ENCODE measurements at regions not wholly inside any gene's neighbourhood (a gene's known extent, or its start where the extent isn't known, plus 50 kb on each side); places are given as distances from the start of the nearest gene placed in this dataset.

DNA sequence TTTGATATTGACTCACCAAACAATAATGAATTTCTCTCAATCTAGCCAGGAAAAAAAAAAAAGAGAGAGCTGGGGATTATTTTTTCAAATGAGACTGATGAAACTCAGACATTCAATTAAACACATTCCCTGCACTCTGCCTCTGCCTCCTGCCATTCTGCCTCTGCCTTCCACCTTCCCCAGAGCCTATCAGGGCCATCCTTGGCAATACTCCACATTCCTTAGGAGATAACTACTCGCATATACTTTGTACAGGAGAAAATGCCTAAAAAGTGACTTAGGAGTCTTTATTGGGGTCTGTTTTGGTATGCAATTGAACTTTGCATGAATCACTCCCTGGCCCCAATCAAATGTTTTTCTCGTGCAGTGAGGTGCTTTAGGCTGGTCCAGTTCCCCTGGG lies 246.6 kb upstream of the PLET1 start:
- DNase-seq (no peak), ATAC-seq (no peak)
- H3K27ac ChIP-seq = no peak overlapping the region
- no peaks in the 10 kb centered on the region for H3K36me3 ChIP-seq
- H3K9me3 ChIP-seq = no peaks in the 10 kb centered on the region
- no peaks in the 10 kb centered on the region for H3K4me1 ChIP-seq
- intact Hi-C loops (cut with DNase I) = no loop called here
- TF ChIP-seq, protein P1, sequence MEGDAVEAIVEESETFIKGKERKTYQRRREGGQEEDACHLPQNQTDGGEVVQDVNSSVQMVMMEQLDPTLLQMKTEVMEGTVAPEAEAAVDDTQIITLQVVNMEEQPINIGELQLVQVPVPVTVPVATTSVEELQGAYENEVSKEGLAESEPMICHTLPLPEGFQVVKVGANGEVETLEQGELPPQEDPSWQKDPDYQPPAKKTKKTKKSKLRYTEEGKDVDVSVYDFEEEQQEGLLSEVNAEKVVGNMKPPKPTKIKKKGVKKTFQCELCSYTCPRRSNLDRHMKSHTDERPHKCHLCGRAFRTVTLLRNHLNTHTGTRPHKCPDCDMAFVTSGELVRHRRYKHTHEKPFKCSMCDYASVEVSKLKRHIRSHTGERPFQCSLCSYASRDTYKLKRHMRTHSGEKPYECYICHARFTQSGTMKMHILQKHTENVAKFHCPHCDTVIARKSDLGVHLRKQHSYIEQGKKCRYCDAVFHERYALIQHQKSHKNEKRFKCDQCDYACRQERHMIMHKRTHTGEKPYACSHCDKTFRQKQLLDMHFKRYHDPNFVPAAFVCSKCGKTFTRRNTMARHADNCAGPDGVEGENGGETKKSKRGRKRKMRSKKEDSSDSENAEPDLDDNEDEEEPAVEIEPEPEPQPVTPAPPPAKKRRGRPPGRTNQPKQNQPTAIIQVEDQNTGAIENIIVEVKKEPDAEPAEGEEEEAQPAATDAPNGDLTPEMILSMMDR (IDR thresholded peaks at IDR 0.05) = no peak
- H3K27me3 ChIP-seq (ENCODE audit: low read depth) = no peaks in the 10 kb centered on the region
- H3K4me3 ChIP-seq = no peak overlapping the region

DNA sequence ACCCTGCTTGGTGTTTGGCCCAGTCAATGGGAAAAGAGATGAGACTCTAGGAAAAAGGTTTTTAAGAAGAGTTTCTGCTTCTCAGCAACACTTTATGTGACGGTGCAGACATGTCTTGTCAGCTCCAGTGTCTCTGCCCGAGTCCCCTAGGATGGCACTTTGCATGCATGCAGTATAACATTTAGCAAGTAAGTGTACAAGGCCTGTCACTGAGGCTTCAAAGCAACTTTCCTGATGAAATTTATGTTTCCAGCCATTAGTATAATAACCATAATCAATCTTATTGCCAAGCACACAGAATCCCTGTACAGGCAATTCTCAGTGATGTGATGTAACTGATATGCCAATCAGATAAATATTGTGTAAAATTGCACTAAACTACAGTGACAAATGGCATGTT lies 248.1 kb upstream of the PLET1 start:
- no peaks in the 10 kb centered on the region for H3K27me3 ChIP-seq (ENCODE audit: low read depth)
- no peaks in the 10 kb centered on the region for H3K9me3 ChIP-seq
- no peak for DNase-seq
- ATAC-seq = no peak
- H3K27ac ChIP-seq = no peak overlapping the region
- intact Hi-C loops (cut with DNase I) = no loop called here
- H3K4me1 ChIP-seq = no peaks in the 10 kb centered on the region
- no peaks in the 10 kb centered on the region for H3K36me3 ChIP-seq
- TF ChIP-seq, protein P1 (IDR thresholded peaks at IDR 0.05) = no peak
- no peak overlapping the region for H3K4me3 ChIP-seq

DNA sequence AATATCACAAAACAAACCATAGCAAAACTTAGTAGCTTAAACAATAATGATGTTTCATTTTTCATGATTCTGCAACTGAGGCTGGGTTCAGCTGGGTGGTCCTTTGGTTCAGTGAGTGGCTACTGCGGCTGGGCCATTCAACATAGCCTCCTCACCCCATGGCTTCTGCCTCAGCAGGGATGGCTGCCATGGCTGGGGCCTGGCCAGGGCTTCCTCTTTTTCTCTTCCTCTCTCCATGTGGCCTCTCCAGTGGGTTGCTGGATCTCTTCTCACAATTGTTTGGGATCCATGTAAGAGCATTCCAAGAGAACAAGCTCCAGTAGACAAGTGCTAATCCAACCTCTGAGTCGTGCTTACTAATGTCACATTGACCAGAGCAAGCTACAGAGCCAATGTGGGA lies 248.6 kb upstream of the PLET1 start:
- ATAC-seq (no peak), DNase-seq (no peak)
- intact Hi-C loops (cut with DNase I) = no loop called here
- no peaks in the 10 kb centered on the region for H3K36me3 ChIP-seq
- H3K4me1 ChIP-seq = no peaks in the 10 kb centered on the region
- no peaks in the 10 kb centered on the region for H3K9me3 ChIP-seq
- no peak overlapping the region for H3K27ac ChIP-seq
- no peaks in the 10 kb centered on the region for H3K27me3 ChIP-seq (ENCODE audit: low read depth)
- no peak overlapping the region for H3K4me3 ChIP-seq
- TF ChIP-seq, protein P1 (IDR thresholded peaks at IDR 0.05) = no peak

DNA sequence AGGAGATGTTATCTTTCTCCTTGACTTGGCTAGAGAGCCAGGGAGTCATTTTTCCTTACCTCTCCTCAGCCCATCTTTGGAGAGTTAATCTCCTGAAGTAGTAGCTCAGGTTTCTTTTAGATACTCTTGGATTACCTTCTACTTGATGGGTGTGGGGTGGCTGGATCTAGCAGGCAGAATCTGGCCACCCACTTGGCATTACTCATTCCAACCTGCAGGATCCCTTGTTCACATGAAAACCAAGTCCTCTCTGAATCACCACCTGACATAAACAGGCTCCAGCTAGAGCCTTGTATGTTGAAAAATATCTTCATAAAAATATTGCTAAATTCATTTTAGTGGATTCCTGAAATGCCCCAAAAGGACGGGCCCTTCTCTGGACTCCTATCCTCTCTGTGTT lies 250.6 kb upstream of the PLET1 start:
- H3K27ac ChIP-seq = no peak overlapping the region
- no peak for DNase-seq
- H3K36me3 ChIP-seq = no peaks in the 10 kb centered on the region
- intact Hi-C loops (cut with DNase I) = no loop called here
- no peak overlapping the region for H3K4me3 ChIP-seq
- ATAC-seq = no peak
- TF ChIP-seq, protein P1 (IDR thresholded peaks at IDR 0.05) = no peak
- H3K4me1 ChIP-seq = no peaks in the 10 kb centered on the region
- no peaks in the 10 kb centered on the region for H3K9me3 ChIP-seq
- H3K27me3 ChIP-seq (ENCODE audit: low read depth) = no peaks in the 10 kb centered on the region

DNA sequence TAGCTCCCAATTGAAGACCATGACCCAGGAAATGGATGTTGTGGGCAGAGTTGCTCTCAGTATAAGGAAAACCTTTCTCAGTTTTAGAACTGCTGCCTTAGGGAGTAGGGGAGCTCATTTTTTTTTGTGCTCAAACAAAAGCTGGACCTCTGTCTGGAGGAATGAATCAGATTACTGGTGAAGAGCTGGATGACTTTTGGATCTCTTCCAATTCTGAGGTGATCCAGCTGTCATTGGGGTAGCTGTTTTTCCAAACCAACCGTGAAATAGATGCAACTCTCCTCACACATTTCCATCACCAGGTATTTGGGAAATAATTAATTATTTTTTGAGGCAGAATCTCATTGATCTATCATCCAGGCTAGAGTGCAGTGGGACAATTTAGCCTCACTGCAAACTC lies 251.3 kb upstream of the PLET1 start:
- Histone ChIP-seq H3K4me3 (no peak overlapping the region), H3K9me3 (no peaks in the 10 kb centered on the region), H3K4me1 (no peaks in the 10 kb centered on the region), H3K36me3 (no peaks in the 10 kb centered on the region), H3K27me3 (ENCODE audit: low read depth) (no peaks in the 10 kb centered on the region), H3K27ac (no peak overlapping the region)
- TF ChIP-seq, protein P1 (IDR thresholded peaks at IDR 0.05) = no peak
- ATAC-seq = no peak
- no peak for DNase-seq
- intact Hi-C loops (cut with DNase I) = no loop called here

DNA sequence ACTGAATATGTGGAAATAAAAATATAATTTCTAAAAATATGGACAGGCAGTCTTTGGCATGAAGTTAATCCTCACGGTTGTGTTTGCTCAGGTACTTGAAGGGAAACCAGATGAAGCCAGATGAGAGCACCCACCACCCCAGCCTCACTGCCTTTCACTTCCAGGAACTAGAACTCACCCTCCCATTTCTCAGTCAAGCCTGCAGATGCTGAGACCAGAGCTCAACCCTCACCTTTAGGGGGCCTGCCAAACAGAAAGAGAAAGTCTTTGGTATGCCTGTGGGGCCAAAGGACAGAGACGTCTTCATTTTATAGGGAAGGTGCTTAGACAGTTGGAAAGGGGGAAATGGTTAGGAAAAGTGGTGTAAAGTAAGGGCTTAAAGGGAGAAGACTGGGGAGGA lies 252.8 kb upstream of the PLET1 start:
- Histone ChIP-seq H3K36me3 (no peaks in the 10 kb centered on the region), H3K4me3 (no peak overlapping the region), H3K9me3 (no peaks in the 10 kb centered on the region), H3K27me3 (ENCODE audit: low read depth) (no peaks in the 10 kb centered on the region), H3K4me1 (no peaks in the 10 kb centered on the region), H3K27ac (no peak overlapping the region)
- DNase-seq (no peak), ATAC-seq (no peak)
- TF ChIP-seq, protein P1 (IDR thresholded peaks at IDR 0.05) = no peak
- intact Hi-C loops (cut with DNase I) = no loop called here

Data from lower lobe of right lung (tissue), 2 donors.